Fibroblast of the conjunctiva (primary cell): ENCODE measurements at regions not wholly inside any gene's neighbourhood (a gene's known extent, or its start where the extent isn't known, plus 50 kb on each side); places are given as distances from the start of the nearest gene placed in this dataset.
"Not testable (repeated sequence)": the region's sequence is repeated elsewhere in the genome, so short reads cannot be mapped to it uniquely, and the experiment has no call there.

Experiments used
- DNase-seq: peaks from one replicate; pipeline ENCODE4 v3.0.0-alpha.2; 2010; ENCODE audit warnings: low read depth

DNA sequence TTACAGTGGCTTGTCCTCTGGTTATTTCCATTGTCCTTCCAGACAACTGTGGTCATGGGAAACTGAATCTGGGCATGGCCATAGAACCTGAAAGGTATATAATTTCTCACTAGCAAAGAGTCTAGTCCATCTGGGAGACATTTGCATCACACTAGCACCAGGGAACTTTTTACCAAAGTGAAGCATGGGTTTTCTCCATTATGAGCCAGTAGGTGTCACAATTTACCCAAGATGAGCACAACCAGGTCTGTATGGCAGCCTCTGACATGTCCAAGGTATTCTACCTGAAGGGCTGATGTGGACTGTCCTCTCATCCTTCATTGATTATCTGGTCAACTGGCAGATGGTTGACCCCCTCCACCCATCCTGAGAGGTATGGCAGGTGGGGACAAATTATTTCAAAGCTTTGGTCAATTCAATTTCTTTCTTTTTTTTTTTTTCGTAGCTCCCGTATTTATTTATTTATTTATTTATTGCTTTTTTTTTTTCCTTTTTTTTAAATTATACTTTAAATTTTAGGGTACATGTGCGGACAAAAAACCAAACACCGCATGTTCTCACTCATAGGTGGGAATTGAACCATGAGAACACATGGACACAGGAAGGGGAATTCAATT lies 425.9 kb downstream of the TMEM135 start:
- no peak for DNase-seq

DNA sequence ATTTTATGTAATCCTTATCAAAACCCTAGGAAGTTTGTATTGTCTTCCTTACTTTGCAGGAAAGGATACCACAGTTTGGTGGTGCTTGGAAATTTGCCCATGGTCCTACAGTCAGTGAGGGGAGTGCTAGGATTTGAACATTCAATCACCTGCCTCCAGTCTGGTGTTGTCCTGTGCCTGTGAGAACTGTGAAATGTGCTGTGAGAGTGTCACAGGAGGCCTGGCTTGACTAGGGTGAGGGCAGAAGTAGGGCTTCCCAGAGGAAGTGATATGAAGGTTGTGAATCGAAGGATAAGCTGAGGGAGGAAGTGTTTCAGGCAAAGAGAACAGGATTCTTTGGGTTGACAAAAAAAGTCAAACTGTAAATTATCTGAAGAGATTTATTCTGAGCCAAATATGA lies 424.4 kb downstream of the TMEM135 start:
- DNase-seq, result no peak

DNA sequence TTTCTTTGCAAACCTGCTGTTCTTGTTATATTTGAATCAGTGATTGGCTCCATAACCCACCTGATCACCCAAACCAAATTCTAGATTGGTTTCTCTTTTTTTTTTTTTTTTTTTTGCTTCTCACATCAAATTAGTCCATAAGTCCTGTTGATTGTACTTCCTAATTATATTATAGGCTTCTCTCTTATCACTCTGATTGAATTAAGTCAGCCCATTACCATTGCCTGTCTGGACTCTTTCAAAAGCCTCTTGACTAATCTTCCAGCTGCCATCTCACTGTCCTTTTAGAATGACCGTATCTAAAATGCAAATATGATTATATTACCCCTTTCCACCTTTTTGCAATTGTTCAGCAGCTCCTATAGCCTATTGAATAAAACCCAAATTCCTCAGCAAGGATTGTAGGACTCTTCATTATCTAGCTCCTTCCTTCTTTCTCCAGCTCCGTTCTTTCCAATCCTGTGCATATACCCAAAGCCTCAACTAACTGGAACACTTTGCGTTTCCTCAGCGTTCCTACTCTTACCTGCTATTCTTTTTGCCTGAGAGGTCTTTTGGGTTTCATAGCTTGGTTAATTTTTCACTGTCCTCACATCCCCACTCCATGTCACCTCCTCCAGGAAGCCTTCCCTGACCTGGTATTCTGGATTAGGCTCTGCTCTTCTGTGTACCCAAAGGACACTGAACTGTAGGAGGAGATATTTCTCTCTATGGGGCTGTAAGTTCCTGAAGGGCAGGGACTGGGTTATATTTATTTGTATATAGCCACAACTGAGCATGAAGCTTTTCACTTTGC lies 423.3 kb downstream of the TMEM135 start:
- no peak for DNase-seq

DNA sequence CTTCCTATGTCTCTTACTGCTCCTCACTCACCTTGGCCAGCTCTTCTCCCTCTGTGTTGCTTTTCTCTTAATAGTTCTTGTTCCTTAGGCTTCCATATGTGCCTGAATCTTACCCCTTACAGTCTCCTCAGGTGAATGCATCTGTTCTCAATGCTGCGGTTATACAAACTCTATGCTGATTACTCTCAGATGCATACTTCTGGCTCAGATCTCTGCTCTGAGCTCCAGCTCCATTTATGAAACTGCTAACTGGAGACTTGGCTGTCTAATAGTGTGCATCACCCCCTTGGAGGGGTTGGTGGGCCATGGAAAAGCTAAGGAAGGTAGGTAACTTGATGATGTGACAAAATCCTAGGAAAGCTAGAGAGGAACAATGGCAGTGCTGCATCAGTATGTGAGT lies 422.5 kb downstream of the TMEM135 start:
- DNase-seq, result no peak

DNA sequence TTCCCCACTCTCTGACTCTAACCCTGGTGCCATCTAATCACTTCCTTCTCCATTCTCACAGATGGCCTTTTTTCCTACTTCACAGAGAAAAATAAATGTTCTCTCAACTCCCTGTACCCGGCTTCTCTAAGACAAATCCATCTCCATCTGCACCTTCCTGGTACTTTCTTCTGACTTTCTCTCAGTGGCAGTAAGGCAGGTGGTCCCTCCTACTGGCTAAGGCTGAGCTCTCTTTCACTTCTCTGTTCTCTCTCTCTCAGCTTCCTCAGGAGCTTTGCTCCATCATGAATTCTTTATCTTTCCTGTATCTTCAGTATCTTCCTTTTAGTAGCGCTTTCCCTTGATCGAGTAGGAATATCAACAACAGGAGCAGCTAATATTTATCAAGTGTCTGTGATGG lies 421.6 kb downstream of the TMEM135 start:
- no peak for DNase-seq

DNA sequence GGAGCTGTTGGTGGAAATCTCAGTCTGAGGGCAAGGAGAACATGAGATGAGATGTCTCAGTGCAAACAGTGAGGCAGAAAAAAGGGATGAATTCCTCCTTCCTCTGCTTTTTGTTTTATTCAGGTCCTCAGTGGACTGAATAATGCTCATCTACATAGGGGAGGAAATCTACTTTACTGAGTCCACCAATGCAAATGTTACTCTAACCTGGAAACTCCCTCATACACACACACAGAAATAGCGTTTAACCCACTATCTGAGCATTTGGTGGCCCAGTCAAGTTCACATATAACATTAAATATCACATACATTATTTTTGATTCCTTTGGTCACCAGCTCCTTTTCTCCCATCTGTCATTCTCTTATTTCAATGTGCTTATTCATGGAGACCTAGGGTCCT lies 418.8 kb downstream of the TMEM135 start:
- no peak for DNase-seq

DNA sequence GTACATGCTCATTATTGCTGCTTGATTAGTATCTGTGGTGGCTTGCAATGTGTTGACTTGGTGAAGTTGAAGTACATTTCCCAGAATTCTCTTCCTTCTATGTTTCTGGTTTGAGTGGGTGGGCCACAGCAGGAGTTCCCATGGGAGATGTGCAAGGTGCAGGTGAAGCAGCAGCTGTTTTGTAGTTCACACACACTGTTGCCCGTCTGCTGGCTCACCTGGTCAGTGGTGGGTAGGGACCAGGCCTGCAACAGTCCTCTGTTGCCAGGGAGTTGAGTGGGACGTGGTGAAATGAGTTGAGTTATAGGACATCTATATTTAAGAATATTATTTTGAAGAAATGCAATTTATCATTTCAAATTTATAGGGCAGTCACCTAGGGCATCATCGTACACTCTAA lies 417.4 kb downstream of the TMEM135 start:
- DNase-seq, result no peak

DNA sequence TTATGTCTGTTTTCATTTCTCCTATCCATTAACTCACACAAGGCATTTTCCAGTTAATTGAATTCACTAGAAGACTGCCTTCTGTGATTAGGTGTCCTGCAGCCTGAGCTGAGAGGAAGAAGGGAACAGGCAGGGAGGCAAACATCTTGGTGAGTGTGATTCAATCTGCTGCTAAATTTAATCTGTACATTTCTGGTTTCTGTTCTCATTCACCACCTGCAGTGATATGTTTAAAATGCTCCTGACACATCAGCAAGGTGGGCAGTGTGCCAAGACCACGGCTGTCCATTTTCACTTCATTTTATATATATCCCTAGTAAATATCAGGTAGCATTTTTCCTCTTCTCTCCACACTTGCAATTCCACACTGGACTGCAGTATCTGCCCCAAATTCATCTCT lies 416.5 kb downstream of the TMEM135 start:
- DNase-seq, result no peak

DNA sequence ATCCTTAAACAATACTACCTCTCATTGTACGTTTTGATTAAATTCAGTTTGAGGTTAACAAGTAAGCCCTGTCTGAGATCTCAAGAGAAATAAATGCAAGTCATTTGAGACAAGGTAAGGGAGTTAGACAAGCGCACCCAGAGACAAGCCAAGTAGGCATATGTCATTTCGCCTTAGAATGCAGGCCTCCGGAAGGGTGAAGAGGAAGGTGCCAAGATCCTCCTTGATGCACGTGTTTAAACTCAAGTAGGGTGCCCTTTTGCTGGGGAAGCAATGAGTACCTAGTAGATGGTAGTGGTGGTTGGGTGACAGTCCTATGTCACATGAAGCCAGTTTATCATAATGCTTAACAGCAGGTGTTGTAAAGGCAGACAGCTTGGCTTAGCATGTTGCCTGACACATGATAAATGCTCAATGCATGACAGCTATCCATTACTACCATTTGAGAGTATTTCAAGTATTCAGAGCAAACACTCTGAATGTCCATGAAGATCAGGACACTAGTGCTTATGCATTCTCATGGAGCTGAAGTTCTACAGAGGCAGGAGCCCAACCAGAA lies 415.9 kb downstream of the TMEM135 start:
- no peak for DNase-seq

DNA sequence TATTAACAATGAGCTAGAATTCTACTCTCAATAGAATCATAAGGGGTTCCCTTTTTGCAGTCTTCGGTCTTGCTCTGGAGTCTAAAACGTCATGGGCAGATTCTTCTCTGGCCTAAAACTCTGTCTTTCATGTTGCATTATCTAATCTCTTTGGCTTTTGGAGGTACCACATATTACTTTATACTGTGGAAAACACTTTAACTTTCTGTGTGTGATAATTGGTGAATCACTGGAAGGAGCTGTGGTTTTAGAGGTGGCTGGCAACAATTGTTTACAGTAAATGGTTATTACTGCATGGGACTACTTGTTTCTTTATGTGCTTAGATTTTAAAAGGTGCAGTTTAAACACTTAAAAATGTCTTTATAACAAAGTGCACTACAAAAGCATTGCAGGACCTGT lies 414.3 kb downstream of the TMEM135 start:
- DNase-seq, result not testable (repeated sequence)

DNA sequence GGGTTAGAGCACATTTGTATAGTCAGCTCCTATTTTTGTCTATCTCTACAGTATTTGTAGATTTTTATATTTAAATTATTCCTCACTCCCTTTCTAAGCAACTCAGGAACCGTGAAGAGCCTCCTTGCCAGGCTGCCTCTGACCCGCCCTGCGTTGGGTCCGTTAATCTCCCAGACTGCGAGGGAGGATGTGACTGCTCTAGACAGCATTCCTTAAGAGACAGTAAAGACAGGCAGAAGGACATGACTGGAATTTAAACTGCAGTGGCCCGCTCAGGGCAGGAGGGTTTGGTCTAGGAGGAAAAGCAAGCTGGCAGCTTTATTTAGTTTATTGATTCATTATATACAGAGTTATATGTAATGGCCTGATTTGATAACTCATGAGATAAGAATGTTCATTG lies 413.7 kb downstream of the TMEM135 start:
- DNase-seq, result no peak

DNA sequence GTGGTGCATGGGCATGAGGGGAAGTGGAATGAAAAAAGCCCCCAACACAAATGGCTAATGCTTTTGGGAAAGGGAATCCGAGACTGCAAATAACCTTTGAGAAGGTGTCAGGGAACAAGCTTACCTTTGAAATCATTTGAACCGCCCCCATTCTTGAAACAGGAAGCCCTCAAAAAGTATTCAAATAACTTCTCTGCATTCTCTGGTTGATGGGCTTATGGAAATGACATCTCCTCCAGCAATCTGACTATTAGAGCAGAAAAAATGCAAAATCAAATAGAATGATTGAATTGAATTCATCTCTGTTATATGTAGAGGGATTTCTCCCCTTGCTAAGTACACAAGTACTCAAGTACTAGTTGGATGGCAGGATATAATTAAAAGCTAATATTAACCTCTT lies 409.9 kb downstream of the TMEM135 start:
- DNase-seq, result no peak

DNA sequence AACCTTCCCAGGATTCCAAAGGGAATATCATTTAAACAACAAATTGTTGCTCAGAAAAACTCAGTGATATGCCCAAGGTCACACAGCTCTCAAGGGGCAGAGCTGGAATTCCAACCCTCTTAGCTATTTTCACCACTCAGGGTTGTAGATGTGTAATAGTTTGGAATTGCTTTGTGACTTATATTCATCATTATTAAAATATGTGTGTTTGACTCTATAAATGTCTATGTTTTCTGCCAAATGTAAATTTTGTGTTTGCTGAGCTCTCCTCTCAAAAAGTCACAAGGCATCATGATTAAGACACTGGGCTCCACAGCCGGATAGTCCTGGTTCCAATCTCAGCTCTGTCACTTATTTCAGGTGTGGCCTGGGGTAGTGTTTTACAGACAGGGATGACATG lies 407.3 kb downstream of the TMEM135 start:
- no peak for DNase-seq

DNA sequence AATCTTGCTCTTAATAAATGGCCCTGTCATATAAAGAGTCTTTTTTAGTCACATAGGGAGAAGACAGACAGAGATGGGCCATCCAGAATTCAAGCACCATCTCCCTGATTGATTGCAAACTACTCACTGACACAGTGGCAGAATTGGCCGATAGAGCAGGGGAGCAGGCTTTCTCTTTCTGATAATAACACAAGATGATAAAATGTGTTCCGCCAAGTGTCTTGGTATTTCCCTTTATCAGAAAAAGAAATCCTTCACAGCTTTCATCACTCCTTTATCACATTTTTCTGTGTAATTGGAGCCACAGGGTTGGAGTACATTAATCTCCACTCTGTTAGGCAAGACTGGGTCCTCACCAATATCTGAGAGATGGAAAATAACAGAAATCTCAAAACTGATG lies 406.0 kb downstream of the TMEM135 start:
- no peak for DNase-seq

DNA sequence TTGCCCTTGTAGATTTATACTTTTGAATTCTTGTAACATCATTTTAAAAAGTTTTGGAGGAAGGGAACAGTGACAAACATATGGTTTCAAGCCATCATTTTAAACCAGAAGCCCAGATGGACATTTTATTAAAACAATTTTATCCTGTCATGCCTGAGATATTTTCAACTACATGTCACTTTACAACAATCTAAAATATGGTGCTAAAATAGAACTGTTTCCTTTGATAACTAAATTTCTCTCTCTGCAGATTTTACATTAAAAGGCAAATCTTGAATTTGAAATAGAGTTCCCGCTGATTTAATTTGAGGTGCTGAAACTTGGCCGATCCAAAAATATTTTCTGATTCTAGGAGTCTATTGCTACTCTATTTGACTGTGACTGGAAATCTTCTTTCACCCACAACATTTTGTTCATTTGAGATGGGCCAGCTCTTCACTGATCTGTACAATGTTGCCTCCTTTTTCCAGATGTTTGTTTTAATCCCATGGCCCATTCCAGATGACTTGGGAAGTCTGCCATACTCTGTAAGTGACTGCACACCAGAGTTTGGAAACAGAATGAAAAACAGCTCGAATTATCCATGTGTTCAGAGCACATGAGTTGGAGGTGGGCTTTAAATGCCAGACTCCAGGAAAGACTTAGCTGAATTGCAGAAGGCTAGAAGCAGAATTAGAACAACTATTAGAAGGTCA lies 402.5 kb downstream of the TMEM135 start:
- no peak for DNase-seq

DNA sequence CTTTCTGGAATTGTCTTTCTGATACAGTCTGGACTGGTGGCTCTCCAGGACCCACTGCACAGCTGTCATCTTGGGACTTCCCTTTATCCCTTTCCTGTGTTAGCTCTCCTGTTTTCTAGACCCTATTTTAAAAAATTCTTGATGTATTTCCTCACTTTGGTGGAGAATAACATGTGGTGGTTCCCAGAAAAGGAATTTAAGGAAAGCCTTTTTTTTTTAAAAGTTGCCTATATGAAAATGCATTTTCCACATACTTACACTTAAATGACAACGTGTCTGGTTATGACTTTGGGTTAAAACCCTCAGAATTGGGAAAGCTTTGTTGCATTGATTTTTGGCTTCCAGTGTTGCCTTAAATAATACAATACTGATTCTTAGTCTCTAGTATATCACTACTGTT lies 400.7 kb downstream of the TMEM135 start:
- DNase-seq, result no peak

DNA sequence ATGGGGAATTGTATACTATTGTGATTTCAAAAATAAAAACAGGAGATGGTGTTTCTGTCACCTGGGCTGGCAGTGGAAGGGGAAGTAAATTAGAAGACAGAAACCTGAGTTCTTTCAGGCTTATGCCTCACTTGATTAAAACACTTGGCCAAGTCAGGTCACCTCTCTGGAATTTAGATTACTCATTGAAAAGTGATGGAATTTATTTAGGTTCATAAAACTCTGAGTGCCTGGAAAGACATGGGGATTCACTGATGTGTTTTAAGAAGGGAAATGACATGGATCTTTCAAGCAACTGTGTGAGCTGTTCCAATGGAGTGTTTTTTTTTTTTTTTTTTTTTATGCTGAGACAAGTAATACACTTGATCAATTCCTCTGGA lies 400.1 kb downstream of the TMEM135 start:
- no peak for DNase-seq

DNA sequence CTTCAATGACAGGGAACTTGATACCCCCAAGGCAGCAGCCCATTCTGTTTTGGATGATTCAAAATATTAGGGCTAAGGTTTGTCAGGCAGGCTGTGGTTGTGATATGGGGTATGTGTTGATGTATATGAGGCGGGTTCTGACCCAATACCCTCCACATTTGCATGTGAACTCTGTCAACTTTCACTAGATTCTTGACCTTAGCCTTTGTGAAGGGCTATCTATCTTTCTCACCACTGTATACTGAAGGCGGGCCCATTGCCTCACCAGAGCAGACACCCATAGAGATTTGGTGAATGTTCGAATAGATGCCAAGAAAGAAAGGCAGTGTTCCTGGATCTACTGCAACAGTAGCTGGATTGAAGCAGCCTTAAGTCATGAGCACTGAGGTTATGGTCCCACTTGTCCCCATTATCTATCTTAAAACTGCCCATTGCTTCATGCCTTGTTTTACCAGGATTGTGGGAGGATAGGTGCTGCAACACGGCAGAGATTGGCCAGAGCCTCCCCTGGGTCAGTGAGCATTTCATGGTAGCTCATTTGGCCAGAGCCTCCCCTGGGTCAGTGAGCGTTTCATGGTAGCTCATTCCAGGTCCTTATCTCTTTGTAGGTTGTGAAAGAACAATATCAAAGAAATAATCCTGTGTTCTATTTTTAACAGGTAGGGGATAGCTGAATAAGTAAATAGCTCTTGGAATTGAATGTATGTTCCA lies 399.6 kb downstream of the TMEM135 start:
- DNase-seq, result no peak

DNA sequence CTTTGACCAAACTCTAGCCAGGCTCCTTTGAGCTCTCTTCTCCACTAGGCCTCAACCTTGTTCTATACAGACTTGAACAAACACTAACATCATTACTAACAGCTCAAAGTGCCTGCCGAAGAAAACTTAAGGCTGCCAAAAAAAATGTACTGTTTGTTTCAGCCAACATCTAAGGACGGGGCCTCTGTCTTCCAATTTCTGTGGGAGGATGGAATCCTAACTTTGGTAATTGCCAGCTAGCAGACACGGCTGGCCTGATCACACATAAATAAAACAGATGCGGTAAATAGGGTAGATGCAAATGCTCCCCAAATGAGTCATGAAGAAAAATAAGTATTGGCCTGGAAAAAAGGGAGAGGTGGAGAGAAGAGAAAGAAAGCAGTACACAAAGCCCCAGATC lies 394.3 kb downstream of the TMEM135 start:
- DNase-seq, result peak; percentile 8

DNA sequence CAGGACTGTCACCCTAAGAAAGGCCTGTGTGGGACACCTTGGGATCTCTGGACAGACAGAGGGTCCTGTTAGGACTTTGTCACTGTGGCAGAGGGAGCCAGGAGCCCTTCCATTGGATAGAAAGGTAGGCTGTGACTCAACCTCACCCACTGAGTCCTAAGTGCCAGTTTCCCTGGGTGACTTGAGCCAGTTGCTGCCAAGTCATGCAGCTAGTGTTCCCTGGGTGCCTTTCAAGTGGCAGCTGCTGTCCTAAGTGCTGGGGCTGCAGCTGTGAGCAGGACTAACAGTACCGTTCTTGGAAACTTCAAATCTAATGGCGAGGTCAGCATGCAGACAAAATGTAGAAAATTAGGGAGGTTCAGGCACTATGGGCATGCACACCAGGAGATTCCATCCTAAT lies 393.7 kb downstream of the TMEM135 start:
- DNase-seq, result no peak

DNA sequence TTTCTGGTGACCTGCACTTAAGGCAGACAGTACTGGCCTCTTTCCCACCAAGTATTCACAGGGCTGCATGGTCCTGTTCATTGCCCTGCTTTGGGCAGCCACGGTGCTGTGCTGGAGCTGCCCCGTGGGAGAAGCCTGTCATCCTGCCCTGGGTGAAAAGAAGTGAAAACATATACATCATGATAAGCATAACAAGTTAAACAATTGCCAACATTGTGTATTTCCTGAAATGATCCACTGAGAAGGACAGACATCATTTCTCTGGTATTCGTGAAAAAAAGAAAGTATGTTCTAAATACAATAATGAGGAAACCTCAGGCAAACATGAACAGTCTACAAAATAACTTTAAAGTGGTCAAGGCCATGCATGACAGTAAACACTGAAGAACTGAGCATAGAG lies 393.1 kb downstream of the TMEM135 start:
- DNase-seq, result no peak

DNA sequence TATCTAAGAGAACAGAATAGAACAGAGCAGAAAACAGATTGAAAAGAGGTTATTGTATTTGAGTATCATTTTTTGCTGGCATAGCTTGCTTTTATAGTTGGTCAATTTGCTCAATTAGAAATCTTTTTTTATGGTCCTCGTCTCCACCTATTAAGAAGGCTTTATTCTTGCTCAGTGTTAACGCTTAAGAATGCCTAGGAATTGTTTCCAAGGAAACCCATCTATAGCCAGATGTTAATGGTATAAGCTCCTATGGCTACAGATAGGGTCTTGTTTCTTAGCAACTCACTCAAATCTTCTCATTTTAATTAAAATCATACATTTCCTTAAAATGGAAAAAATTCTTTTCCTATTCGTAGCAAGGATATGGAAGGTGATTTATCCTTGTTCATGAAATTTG lies 392.3 kb downstream of the TMEM135 start:
- DNase-seq, result no peak

DNA sequence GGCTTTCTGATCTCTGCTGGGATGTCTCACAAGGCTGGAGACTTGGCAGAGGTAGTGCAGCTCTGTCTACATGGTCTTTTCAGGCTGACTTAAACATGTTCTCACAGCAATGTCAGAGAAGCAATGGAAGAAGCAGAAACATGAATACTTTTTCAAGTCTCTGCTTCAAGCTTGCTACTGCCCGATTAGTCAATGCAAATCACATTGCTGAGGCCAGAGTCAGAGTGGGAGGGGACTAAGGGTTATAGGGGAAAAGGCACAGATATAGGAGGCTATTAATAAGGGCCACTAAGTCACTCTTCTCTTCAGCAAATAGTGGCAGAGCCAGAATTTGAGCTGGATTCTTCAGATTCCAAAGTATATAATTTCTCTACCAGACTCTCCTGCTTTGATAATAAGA lies 390.5 kb downstream of the TMEM135 start:
- DNase-seq, result no peak
